ENCODE measurements at regions not wholly inside any gene's neighbourhood (a gene's known extent, or its start where the extent isn't known, plus 50 kb on each side); places are given as distances from the start of the nearest gene placed in this dataset.

DNA sequence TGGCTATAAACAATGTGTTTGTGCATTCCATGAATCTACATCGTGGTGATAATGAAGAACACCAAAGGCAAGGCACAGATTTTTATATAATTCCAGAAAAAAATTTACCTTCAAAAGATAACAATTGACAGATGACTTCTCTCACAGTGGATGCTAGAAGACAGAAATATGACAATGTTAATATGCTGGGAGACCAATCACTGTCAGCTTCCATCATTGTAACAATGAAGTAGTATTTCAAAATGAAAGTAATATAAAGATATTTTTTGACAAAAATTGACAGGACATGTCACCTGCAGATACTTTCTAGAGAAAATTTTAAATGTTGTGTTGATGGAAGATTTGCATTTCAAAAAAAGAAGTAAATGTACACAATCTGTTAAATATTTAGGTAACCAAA is 1925.9 kb upstream of the LRRTM1 start:
- TF ChIP-seq, protein P1, sequence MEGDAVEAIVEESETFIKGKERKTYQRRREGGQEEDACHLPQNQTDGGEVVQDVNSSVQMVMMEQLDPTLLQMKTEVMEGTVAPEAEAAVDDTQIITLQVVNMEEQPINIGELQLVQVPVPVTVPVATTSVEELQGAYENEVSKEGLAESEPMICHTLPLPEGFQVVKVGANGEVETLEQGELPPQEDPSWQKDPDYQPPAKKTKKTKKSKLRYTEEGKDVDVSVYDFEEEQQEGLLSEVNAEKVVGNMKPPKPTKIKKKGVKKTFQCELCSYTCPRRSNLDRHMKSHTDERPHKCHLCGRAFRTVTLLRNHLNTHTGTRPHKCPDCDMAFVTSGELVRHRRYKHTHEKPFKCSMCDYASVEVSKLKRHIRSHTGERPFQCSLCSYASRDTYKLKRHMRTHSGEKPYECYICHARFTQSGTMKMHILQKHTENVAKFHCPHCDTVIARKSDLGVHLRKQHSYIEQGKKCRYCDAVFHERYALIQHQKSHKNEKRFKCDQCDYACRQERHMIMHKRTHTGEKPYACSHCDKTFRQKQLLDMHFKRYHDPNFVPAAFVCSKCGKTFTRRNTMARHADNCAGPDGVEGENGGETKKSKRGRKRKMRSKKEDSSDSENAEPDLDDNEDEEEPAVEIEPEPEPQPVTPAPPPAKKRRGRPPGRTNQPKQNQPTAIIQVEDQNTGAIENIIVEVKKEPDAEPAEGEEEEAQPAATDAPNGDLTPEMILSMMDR (IDR thresholded peaks at IDR 0.05; ENCODE audit: low read depth, low read length), result no peak
- in situ Hi-C loops (cut with HindIII; ENCODE audit: low sequenced_read_pairs), result no loop called here
- DNase-seq (ENCODE audit: low read depth, low spot score), result no peak
- no peak overlapping the region for H3K4me3 ChIP-seq (ENCODE audit: low read depth, low read length)

DNA sequence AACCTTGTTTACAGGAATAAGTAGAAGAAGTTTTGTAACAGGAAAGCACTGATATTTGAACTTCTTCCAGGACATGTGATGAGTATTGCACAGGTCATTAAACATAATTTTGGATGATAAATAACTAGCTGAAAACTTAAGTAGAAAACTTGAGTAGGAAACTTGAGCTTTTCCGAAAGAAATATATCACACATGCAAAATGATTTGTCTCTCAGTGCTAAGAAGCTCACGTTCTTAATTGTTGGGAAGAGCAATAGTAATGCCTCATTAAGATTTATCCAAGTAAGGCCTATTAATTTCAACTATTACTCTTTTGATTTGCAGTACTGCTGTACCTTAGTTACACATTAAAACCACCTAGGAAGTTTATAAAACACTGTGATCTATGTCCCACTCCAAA is 1921.9 kb upstream of the LRRTM1 start:
- no peak overlapping the region for H3K4me3 ChIP-seq (ENCODE audit: low read depth, low read length)
- no peak for DNase-seq (ENCODE audit: low read depth, low spot score)
- in situ Hi-C loops (cut with HindIII; ENCODE audit: low sequenced_read_pairs), result no loop called here
- TF ChIP-seq, protein P1 (IDR thresholded peaks at IDR 0.05; ENCODE audit: low read depth, low read length), result no peak

DNA sequence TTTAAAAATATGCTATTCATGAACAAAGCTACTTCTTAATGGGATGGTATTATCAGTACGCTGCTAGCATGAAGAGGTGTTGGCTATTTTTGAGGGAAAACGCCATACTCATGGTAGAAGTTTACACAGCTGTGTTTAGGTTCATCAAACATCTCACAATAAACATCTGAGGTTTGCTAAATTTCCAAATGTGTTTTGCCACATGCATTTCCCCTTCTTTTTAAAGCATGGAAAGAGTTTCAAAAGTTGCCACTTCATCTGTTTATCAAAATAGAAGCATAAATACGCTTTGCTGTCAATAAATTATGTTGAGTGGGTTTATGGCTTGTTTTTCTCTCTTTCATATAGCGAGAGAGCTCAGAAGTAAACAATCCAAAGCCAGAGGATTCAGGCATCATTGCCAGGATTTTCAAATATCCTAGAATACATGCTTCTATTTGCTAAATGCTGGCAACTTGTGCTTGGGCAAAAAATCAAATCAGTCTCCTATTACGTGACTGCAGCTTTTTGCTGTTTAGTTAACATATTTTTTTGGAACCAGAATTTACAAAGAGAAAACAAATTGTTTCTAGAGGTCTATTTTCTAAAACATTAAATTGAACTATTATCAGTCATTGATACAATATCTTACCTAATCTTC is 1919.9 kb upstream of the LRRTM1 start:
- in situ Hi-C loops (cut with HindIII; ENCODE audit: low sequenced_read_pairs), result no loop called here
- no peak overlapping the region for H3K4me3 ChIP-seq (ENCODE audit: low read depth, low read length)
- TF ChIP-seq, protein P1 (IDR thresholded peaks at IDR 0.05; ENCODE audit: low read depth, low read length), result no peak
- DNase-seq (ENCODE audit: low read depth, low spot score), result no peak

DNA sequence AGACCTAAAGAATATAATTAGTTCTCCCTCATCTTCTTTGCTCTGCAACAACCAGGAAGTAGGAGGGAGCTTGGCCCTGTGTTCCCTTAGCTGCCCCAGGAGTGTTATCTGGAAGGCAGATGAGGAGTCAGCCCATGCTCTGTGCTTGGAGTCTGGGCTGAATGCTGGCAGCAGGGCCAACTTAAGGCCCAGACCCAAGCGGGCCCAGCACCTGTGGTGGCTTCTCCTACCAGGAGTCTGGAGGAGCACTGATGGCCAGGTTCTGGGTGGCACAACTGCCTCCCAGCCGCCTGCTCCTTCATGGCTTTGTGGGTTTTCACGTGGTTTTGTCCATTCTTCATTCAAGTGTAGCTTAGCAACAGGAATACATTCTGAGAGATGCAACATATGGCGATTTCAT is 1910.7 kb upstream of the LRRTM1 start:
- TF ChIP-seq, protein P1 (IDR thresholded peaks at IDR 0.05; ENCODE audit: low read depth, low read length), result no peak
- in situ Hi-C loops (cut with HindIII; ENCODE audit: low sequenced_read_pairs), result no loop called here
- DNase-seq (ENCODE audit: low read depth, low spot score), result no peak
- H3K4me3 ChIP-seq (ENCODE audit: low read depth, low read length), result no peak overlapping the region

DNA sequence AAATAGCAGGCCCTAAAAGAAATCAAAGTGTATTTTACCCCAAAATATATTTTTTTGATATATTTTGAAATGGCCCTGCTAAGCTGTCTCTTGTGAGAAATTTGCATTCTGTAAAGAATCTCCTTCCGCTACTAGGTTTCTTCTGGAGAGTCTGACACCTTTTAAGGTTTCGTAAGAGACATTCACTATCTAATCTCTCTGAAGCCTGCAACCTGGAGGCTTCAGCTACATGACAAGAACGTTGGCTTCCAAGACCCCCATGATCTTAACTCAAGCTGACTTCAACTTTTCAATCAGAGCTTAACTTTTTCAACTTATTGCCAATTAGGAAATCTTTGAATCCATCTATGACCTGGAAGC is 1894.9 kb upstream of the LRRTM1 start:
- no peak for DNase-seq (ENCODE audit: low read depth, low spot score)
- H3K4me3 ChIP-seq (ENCODE audit: low read depth, low read length), result no peak overlapping the region
- in situ Hi-C loops (cut with HindIII; ENCODE audit: low sequenced_read_pairs), result no loop called here
- TF ChIP-seq, protein P1 (IDR thresholded peaks at IDR 0.05; ENCODE audit: low read depth, low read length), result no peak

DNA sequence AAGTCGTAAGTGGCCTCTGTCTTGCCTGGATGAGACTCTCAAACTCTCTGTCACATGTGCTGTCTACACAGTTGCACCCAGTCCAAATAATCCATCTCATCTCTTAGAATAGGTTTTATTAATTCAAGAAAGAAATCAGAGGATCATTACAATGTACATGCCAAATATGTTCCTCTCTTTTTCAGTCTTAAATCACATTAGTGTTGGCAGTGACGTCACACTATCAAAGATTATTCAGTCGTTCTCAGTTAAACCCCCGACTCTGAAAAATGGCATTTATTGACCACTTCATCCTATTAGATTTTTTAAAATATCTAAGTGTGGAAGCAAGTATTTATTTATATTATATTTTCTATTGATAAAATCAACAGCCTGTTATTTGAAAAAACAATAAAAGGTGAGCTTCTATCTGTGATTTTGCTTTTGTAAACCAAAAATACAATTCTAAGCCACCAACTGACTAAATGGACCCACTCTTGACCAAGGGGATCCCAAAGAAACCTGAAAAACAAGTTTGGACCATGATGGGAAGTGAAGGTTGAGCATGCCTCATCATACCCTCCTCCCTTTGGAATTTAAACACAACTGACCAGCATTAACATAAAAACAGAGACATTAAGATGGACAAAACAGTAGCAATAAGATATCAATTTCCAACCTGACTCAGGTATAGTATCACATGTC is 1894.4 kb upstream of the LRRTM1 start:
- in situ Hi-C loops (cut with HindIII; ENCODE audit: low sequenced_read_pairs), result no loop called here

More for the DNA sequence above, 1894.4 kb upstream of the LRRTM1 start:
- DNase-seq (ENCODE audit: low read depth, low spot score), result no peak
- TF ChIP-seq, protein P1 (IDR thresholded peaks at IDR 0.05; ENCODE audit: low read depth, low read length), result no peak
- H3K4me3 ChIP-seq (ENCODE audit: low read depth, low read length), result no peak overlapping the region

Data from astrocyte of the spinal cord (primary cell).